GM23338 (cell line): ENCODE measurements at regions not wholly inside any gene's neighbourhood (a gene's known extent, or its start where the extent isn't known, plus 50 kb on each side); places are given as distances from the start of the nearest gene placed in this dataset.
A peak's percentile ranks its signal among the peaks of the same experiment; 100 is the strongest.

Source experiments
- ATAC-seq: fragments of 200-7000 bp; cut with Tn5 transposase; 3 replicates; pipeline ENCODE4 v1.9.1; 2020
- DNase-seq: peaks from one replicate; pipeline ENCODE4 v3.0.0-alpha.2; 2015; ENCODE audit warnings: low spot score
- H2AFZ ChIP-seq: fragments of 200-600 bp; sonication (generic); 2 replicates; pipeline ENCODE4 v1.8.0; 2016; ENCODE audit warnings: antibody characterized with exemption, mild to moderate bottlenecking, moderate library complexity
- H3F3A ChIP-seq: fragments of 200-600 bp; sonication (generic); replicated peaks from 2 replicates; pipeline ENCODE4 v1.8.0; 2017; ENCODE audit warnings: antibody characterized with exemption, mixed run types, low read depth
- H3K27ac ChIP-seq: fragments of 200-600 bp; sonication (generic); 2 replicates; pipeline ENCODE4 v1.6.1; 2016; ENCODE audit warnings: low read depth
- H3K27me3 ChIP-seq: fragments of 200-600 bp; sonication (generic); 2 replicates; pipeline ENCODE4 v1.8.0; 2016; ENCODE audit warnings: mild to moderate bottlenecking, mixed run types, moderate library complexity; ENCODE audit not compliant: insufficient read depth
- H3K36me3 ChIP-seq: fragments of 200-600 bp; sonication (generic); 2 replicates; pipeline ENCODE4 v1.8.0; 2016; ENCODE audit warnings: mild to moderate bottlenecking; ENCODE audit not compliant: insufficient read depth
- H3K4me1 ChIP-seq: fragments of 200-600 bp; sonication (generic); 2 replicates; pipeline ENCODE4 v1.8.0; 2016; ENCODE audit warnings: mild to moderate bottlenecking, moderate library complexity; ENCODE audit not compliant: insufficient read depth
- H3K4me2 ChIP-seq: fragments of 200-600 bp; sonication (generic); 2 replicates; pipeline ENCODE4 v1.7.1; 2017; ENCODE audit warnings: mixed run types
- H3K4me3 ChIP-seq: fragments of 200-600 bp; sonication (generic); 2 replicates; pipeline ENCODE4 v1.6.1; 2016; ENCODE audit warnings: mixed run types
- H3K79me2 ChIP-seq: fragments of 200-600 bp; sonication (generic); replicated peaks from 2 replicates; pipeline ENCODE4 v1.8.0; 2017; ENCODE audit warnings: mild to moderate bottlenecking; ENCODE audit not compliant: insufficient read depth
- H3K9me2 ChIP-seq: fragments of 200-600 bp; sonication (generic); 2 replicates; pipeline ENCODE4 v1.8.0; 2017; ENCODE audit not compliant: insufficient read depth
- H4K20me1 ChIP-seq: fragments of 200-600 bp; sonication (generic); replicated peaks from 2 replicates; pipeline ENCODE4 v1.8.0; 2017; ENCODE audit warnings: mild to moderate bottlenecking; ENCODE audit not compliant: insufficient read depth
- H3K27ac Mint-ChIP-seq: 2 replicates; pipeline ENCODE4 v1.8.0; 2020; ENCODE audit warnings: inconsistent platforms, mild to moderate bottlenecking, moderate library complexity, mixed read lengths
- H3K27me3 Mint-ChIP-seq: 3 replicates; pipeline ENCODE4 v1.8.0; 2022; ENCODE audit warnings: low read depth, mild to moderate bottlenecking, moderate library complexity, mixed read lengths, inconsistent platforms; ENCODE audit not compliant: insufficient read depth, poor library complexity
- H3K36me3 Mint-ChIP-seq: 3 replicates; pipeline ENCODE4 v1.8.0; 2021; ENCODE audit warnings: low read depth, mild to moderate bottlenecking, inconsistent platforms, moderate library complexity, mixed read lengths
- H3K4me1 Mint-ChIP-seq: 3 replicates; pipeline ENCODE4 v1.8.0; 2020; ENCODE audit warnings: mild to moderate bottlenecking, inconsistent platforms, mixed read lengths
- H3K4me3 Mint-ChIP-seq: 3 replicates; pipeline ENCODE4 v1.8.0; 2021; ENCODE audit warnings: moderate library complexity, mild to moderate bottlenecking, inconsistent platforms, mixed read lengths
- H3K9me3 Mint-ChIP-seq: 3 replicates; pipeline ENCODE4 v1.8.0; 2020; ENCODE audit warnings: moderate library complexity, mild to moderate bottlenecking, inconsistent platforms, mixed read lengths
- CREB1 ChIP-seq: fragments of 250-450 bp; sonication (Bioruptor Pico); IDR thresholded peaks from 2 replicates; pipeline ENCODE4 v1.5.0; 2020; ENCODE audit warnings: low read depth, mild to moderate bottlenecking, moderate library complexity
- EZH2 ChIP-seq: fragments of 200-600 bp; sonication (generic); IDR thresholded peaks from one replicate; pipeline ENCODE4 v1.8.0; 2017; ENCODE audit warnings: antibody characterized with exemption, mild to moderate bottlenecking, low read depth; ENCODE audit not compliant: unreplicated experiment
- EZH2phosphoT487 ChIP-seq: fragments of 200-600 bp; sonication (generic); IDR thresholded peaks from one replicate; pipeline ENCODE4 v1.8.1; 2018; ENCODE audit warnings: antibody characterized with exemption; ENCODE audit not compliant: unreplicated experiment
- JUNB ChIP-seq: IDR thresholded peaks from one replicate; pipeline ENCODE4 v1.6.1; 2016; ENCODE audit warnings: antibody characterized with exemption; ENCODE audit not compliant: unreplicated experiment
- NANOG ChIP-seq: IDR thresholded peaks from 2 replicates; pipeline ENCODE4 v1.6.1; 2016; ENCODE audit warnings: antibody characterized with exemption, borderline replicate concordance
- POLR2AphosphoS5 ChIP-seq: IDR thresholded peaks from 2 replicates; pipeline ENCODE4 v1.6.1; 2016; ENCODE audit warnings: antibody characterized with exemption, low read depth
- ZNF114 ChIP-seq: fragments of 250-450 bp; sonication (Bioruptor Pico); IDR thresholded peaks from 2 replicates; pipeline ENCODE4 v1.5.0; 2020; ENCODE audit warnings: mild to moderate bottlenecking, moderate library complexity
- ZNF331 ChIP-seq: fragments of 250-450 bp; sonication (Bioruptor Pico); IDR thresholded peaks from 2 replicates; pipeline ENCODE4 v1.5.0; 2020; ENCODE audit warnings: low read depth, mild to moderate bottlenecking, moderate library complexity
- TF ChIP-seq, protein P1 (sequence below): IDR thresholded peaks from 2 replicates; pipeline ENCODE4 v1.6.1; 2016; ENCODE audit warnings: antibody characterized with exemption
- TF ChIP-seq, protein P2 (sequence below): fragments of 250-450 bp; sonication (Bioruptor Pico); IDR thresholded peaks from 2 replicates; pipeline ENCODE4 v1.5.0; 2020; ENCODE audit warnings: mild to moderate bottlenecking, moderate library complexity
- TF ChIP-seq, protein P3 (sequence below), 2 experiments: fragments of 200-600 bp in 1 of 2; sonication (generic) in 1 of 2; conservative IDR thresholded peaks; 2 replicates each; pipeline versions ENCODE4 v1.5.1 to v1.6.1; 2016 to 2017; ENCODE audit warnings: antibody characterized with exemption in 2 of 2, low read depth in 2 of 2, mild to moderate bottlenecking in 2 of 2, moderate library complexity in 1 of 2

DNA sequence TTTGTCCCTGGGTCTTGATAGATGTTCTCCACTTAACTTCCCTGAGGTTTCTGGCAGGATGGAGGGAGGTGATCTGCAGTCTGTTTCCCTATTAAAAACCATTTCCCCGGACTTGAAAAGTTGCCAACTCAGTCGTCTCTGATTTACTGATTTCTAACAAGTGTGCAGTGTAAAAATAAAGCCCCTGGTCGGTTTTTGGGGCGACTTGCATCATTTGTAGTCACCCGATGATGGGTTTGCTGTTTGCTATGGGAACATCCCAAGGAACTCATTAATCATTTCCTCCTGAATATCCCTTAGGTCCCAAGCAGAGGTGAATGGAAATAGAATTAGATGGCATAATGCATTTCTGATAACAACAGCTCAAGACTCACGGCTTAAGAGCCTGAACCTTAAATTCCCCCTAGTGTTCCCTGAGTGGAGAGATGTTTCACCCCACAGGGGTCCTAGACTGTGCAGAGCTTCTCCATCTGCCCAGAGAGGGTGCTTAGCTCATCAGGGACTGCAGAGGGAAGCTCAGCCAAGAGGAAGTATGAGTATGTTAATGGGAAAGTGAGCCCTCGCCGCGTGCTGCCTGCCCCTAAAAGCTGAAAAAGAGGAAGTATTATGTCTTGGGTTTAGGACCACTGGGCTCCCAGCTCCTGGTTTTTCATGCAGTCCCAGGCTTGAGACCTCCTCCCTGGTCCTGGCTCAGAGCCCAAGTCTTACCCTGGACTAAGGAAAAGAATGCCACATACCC lies 115.1 kb upstream of the DAP start:
- TF ChIP-seq NANOG: no peak
- TF ChIP-seq CREB1 (CRISPR knock-in tag): no peak
- TF ChIP-seq, protein P1, sequence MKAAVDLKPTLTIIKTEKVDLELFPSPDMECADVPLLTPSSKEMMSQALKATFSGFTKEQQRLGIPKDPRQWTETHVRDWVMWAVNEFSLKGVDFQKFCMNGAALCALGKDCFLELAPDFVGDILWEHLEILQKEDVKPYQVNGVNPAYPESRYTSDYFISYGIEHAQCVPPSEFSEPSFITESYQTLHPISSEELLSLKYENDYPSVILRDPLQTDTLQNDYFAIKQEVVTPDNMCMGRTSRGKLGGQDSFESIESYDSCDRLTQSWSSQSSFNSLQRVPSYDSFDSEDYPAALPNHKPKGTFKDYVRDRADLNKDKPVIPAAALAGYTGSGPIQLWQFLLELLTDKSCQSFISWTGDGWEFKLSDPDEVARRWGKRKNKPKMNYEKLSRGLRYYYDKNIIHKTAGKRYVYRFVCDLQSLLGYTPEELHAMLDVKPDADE: no peak
- TF ChIP-seq ZNF114 (CRISPR knock-in tag): no peak
- no peak for TF ChIP-seq EZH2
- TF ChIP-seq POLR2AphosphoS5: no peak
- no peak for TF ChIP-seq EZH2phosphoT487
- no peaks in the 10 kb centered on the region for H3K79me2 ChIP-seq
- H2AFZ ChIP-seq: no peak overlapping the region
- H3K4me3 ChIP-seq: no peak overlapping the region
- H3K4me1 ChIP-seq: peaks cover 5% of the 10 kb centered on the region
- no peaks in the 10 kb centered on the region for H3K27me3 ChIP-seq
- Mint-ChIP-seq H3K9me3 (no peaks in the 10 kb centered on the region), H3K27ac (no peak overlapping the region), H3K4me1 (peaks cover 5% of the 10 kb centered on the region), H3K36me3 (no peaks in the 10 kb centered on the region), H3K27me3 (peaks cover 5% of the 10 kb centered on the region), H3K4me3 (no peak overlapping the region)
- H4K20me1 ChIP-seq: no peaks in the 10 kb centered on the region
- no peak overlapping the region for H3K4me2 ChIP-seq
- no peak for ATAC-seq
- no peaks in the 10 kb centered on the region for H3K36me3 ChIP-seq
- no peak overlapping the region for H3K27ac ChIP-seq
- H3K9me2 ChIP-seq: peaks cover 9% of the 10 kb centered on the region
- no peak for DNase-seq
- no peaks in the 10 kb centered on the region for H3F3A ChIP-seq

DNA sequence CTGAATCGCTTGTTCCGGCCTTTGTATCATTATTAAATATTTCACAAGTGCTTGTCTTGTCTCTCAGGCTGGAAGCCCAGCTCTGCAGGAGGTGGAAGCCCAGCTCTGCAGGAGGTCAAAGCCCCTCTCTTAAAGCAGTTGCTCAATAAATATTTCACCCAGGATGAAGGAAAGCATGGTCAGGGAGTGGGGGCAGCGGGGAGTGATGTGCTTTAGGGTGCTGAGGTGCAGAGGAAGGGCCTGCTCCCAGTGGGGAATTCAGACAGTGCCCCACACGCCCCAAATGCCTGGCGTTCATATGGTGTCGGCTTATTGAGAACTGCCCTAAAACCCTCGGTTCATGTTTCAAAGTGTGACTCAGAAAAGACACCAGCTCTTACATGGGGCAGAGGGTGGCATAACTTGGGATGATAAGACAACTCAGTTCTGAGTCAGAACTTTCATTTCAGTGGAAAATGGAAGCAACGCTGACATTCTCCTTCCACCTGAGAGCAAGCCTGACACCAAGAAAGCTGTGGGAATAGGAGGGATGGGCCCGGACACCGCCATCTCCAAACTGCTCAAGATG lies 114.3 kb upstream of the DAP start:
- H3K4me3 ChIP-seq: no peak overlapping the region
- H3K9me3 Mint-ChIP-seq: no peaks in the 10 kb centered on the region
- no peak overlapping the region for H3K4me3 Mint-ChIP-seq
- H3K4me2 ChIP-seq: no peak overlapping the region
- no peaks in the 10 kb centered on the region for H4K20me1 ChIP-seq
- DNase-seq (no peak), ATAC-seq (no peak)
- peak overlapping the region; percentile 62; the same call in 1 of the 2 replicates for H3K27ac Mint-ChIP-seq
- no peaks in the 10 kb centered on the region for H3K36me3 Mint-ChIP-seq
- peaks cover 9% of the 10 kb centered on the region for H3K9me2 ChIP-seq
- no peak overlapping the region for H3K27ac ChIP-seq
- H3K27me3 Mint-ChIP-seq: peaks cover 5% of the 10 kb centered on the region
- H2AFZ ChIP-seq: peak overlapping the region; percentile 80
- peaks cover 5% of the 10 kb centered on the region for H3K4me1 ChIP-seq
- H3K4me1 Mint-ChIP-seq: peaks cover 5% of the 10 kb centered on the region
- H3K79me2 ChIP-seq: no peaks in the 10 kb centered on the region
- H3K36me3 ChIP-seq: no peaks in the 10 kb centered on the region
- no peaks in the 10 kb centered on the region for H3K27me3 ChIP-seq
- H3F3A ChIP-seq: no peaks in the 10 kb centered on the region
- TF ChIP-seq, protein P2, sequence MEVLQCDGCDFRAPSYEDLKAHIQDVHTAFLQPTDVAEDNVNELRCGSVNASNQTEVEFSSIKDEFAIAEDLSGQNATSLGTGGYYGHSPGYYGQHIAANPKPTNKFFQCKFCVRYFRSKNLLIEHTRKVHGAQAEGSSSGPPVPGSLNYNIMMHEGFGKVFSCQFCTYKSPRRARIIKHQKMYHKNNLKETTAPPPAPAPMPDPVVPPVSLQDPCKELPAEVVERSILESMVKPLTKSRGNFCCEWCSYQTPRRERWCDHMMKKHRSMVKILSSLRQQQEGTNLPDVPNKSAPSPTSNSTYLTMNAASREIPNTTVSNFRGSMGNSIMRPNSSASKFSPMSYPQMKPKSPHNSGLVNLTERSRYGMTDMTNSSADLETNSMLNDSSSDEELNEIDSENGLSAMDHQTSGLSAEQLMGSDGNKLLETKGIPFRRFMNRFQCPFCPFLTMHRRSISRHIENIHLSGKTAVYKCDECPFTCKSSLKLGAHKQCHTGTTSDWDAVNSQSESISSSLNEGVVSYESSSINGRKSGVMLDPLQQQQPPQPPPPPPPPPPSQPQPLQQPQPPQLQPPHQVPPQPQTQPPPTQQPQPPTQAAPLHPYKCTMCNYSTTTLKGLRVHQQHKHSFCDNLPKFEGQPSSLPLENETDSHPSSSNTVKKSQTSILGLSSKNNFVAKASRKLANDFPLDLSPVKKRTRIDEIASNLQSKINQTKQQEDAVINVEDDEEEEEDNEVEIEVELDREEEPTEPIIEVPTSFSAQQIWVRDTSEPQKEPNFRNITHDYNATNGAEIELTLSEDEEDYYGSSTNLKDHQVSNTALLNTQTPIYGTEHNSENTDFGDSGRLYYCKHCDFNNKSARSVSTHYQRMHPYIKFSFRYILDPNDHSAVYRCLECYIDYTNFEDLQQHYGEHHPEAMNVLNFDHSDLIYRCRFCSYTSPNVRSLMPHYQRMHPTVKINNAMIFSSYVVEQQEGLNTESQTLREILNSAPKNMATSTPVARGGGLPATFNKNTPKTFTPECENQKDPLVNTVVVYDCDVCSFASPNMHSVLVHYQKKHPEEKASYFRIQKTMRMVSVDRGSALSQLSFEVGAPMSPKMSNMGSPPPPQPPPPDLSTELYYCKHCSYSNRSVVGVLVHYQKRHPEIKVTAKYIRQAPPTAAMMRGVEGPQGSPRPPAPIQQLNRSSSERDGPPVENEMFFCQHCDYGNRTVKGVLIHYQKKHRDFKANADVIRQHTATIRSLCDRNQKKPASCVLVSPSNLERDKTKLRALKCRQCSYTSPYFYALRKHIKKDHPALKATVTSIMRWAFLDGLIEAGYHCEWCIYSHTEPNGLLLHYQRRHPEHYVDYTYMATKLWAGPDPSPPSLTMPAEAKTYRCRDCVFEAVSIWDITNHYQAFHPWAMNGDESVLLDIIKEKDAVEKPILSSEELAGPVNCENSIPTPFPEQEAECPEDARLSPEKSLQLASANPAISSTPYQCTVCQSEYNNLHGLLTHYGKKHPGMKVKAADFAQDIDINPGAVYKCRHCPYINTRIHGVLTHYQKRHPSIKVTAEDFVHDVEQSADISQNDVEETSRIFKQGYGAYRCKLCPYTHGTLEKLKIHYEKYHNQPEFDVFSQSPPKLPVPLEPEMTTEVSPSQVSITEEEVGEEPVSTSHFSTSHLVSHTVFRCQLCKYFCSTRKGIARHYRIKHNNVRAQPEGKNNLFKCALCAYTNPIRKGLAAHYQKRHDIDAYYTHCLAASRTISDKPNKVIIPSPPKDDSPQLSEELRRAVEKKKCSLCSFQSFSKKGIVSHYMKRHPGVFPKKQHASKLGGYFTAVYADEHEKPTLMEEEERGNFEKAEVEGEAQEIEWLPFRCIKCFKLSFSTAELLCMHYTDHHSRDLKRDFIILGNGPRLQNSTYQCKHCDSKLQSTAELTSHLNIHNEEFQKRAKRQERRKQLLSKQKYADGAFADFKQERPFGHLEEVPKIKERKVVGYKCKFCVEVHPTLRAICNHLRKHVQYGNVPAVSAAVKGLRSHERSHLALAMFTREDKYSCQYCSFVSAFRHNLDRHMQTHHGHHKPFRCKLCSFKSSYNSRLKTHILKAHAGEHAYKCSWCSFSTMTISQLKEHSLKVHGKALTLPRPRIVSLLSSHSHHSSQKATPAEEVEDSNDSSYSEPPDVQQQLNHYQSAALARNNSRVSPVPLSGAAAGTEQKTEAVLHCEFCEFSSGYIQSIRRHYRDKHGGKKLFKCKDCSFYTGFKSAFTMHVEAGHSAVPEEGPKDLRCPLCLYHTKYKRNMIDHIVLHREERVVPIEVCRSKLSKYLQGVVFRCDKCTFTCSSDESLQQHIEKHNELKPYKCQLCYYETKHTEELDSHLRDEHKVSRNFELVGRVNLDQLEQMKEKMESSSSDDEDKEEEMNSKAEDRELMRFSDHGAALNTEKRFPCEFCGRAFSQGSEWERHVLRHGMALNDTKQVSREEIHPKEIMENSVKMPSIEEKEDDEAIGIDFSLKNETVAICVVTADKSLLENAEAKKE (CRISPR knock-in tag): no peak
- TF ChIP-seq, protein P1: no peak
- no peak for TF ChIP-seq EZH2
- TF ChIP-seq, protein P3, sequence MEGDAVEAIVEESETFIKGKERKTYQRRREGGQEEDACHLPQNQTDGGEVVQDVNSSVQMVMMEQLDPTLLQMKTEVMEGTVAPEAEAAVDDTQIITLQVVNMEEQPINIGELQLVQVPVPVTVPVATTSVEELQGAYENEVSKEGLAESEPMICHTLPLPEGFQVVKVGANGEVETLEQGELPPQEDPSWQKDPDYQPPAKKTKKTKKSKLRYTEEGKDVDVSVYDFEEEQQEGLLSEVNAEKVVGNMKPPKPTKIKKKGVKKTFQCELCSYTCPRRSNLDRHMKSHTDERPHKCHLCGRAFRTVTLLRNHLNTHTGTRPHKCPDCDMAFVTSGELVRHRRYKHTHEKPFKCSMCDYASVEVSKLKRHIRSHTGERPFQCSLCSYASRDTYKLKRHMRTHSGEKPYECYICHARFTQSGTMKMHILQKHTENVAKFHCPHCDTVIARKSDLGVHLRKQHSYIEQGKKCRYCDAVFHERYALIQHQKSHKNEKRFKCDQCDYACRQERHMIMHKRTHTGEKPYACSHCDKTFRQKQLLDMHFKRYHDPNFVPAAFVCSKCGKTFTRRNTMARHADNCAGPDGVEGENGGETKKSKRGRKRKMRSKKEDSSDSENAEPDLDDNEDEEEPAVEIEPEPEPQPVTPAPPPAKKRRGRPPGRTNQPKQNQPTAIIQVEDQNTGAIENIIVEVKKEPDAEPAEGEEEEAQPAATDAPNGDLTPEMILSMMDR (conservative IDR thresholded peaks at IDR 0.05; ENCODE audit: low read depth in 2 of 2): no peak
- TF ChIP-seq JUNB: no peak
- no peak for TF ChIP-seq ZNF331 (CRISPR knock-in tag)
- no peak for TF ChIP-seq CREB1 (CRISPR knock-in tag)
